ENCODE measurements at regions not wholly inside any gene's neighbourhood (a gene's known extent, or its start where the extent isn't known, plus 50 kb on each side); places are given as distances from the start of the nearest gene placed in this dataset.
"Not testable (repeated sequence)": the region's sequence is repeated elsewhere in the genome, so short reads cannot be mapped to it uniquely, and the experiment has no call there.

GRCh38 chr3:11907667-11908660 is 61.3 kb upstream of the TAMM41 start:
- no peak overlapping the region for H3K9ac ChIP-seq (ENCODE audit: low read length in 5 of 5)
- H3K27me3 ChIP-seq (ENCODE audit: control insufficient read depth in 5 of 5, insufficient read depth in 4 of 5, low read length in 5 of 5): peaks cover 0 to 8% (median 0%) of the 10 kb centered on the region in 5 donors
- H3K4me3 ChIP-seq (ENCODE audit: low read depth in 1 of 5, low read length in 5 of 5): no peak overlapping the region
- no peak overlapping the region for H3K27ac ChIP-seq (ENCODE audit: low read depth, low read length)
- H3K4me1 ChIP-seq (ENCODE audit: control insufficient read depth in 5 of 5, insufficient read depth in 5 of 5, low read length in 5 of 5): peaks cover 0 to 2% (median 0%) of the 10 kb centered on the region in 5 donors
- H3K9me3 ChIP-seq (ENCODE audit: control insufficient read depth in 5 of 5, low read length in 5 of 5): no peaks in the 10 kb centered on the region
- no peaks in the 10 kb centered on the region for H3K36me3 ChIP-seq (ENCODE audit: control insufficient read depth in 5 of 5, insufficient read depth in 5 of 5, low read length in 5 of 5)

DNA sequence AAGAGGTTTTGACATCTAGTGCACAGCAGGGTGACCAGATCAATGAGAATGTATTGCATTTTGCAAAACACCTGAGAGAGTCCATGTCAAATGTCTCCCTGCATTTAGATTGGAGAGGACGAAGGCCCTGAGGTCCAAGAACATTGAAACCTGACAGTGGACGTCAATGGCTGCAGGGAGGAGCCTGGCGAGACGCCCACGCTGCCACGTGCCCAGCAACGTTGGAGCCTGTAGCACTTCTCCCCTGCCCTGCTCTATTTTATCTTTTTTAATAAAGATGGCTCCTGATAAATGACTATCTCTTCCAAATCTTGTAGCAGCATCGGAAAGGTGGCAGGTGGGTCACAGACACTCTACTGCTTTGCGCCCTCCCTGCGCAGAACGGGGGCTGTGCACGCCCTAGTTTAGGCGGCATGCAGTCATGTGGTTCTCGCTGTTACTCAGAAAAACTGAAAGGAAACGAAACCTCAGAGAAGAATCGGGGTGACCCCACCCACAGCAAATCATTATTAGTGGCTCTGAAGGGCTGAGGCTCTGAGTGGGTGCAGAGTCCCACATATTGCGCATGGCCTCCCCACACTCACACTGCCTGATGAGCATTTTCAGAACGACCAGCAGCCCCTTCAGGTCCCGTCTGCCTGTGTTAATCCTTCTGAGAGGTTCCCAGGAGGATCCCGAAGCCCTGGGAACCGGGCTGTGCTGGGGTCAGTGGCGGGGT is 62.5 kb upstream of the TAMM41 start:
- H3K4me1 ChIP-seq (ENCODE audit: control insufficient read depth in 5 of 5, insufficient read depth in 5 of 5, low read length in 5 of 5): no peaks in the 10 kb centered on the region
- H3K9ac ChIP-seq (ENCODE audit: low read length in 5 of 5): no peak overlapping the region
- H3K27ac ChIP-seq (ENCODE audit: low read depth, low read length): no peak overlapping the region

GRCh38 chr3:11909726-11910125 is 63.0 kb upstream of the TAMM41 start:
- H3K4me1 ChIP-seq (ENCODE audit: control insufficient read depth in 5 of 5, insufficient read depth in 5 of 5, low read length in 5 of 5): no peaks in the 10 kb centered on the region
- H3K9ac ChIP-seq (ENCODE audit: low read length in 5 of 5): no peak overlapping the region
- H3K27ac ChIP-seq (ENCODE audit: low read depth, low read length): no peak overlapping the region
- H3K27me3 ChIP-seq (ENCODE audit: control insufficient read depth in 5 of 5, insufficient read depth in 4 of 5, low read length in 5 of 5): peaks cover 0 to 8% (median 0%) of the 10 kb centered on the region in 5 donors
- H3K36me3 ChIP-seq (ENCODE audit: control insufficient read depth in 5 of 5, insufficient read depth in 5 of 5, low read length in 5 of 5): no peaks in the 10 kb centered on the region
- H3K9me3 ChIP-seq (ENCODE audit: control insufficient read depth in 5 of 5, low read length in 5 of 5): no peaks in the 10 kb centered on the region
- H3K4me3 ChIP-seq (ENCODE audit: low read depth in 1 of 5, low read length in 5 of 5): no peak overlapping the region

More for the DNA sequence above, 62.5 kb upstream of the TAMM41 start:
- no peaks in the 10 kb centered on the region for H3K9me3 ChIP-seq (ENCODE audit: control insufficient read depth in 5 of 5, low read length in 5 of 5)
- peaks cover 0 to 8% (median 0%) of the 10 kb centered on the region in 5 donors for H3K27me3 ChIP-seq (ENCODE audit: control insufficient read depth in 5 of 5, insufficient read depth in 4 of 5, low read length in 5 of 5)
- H3K4me3 ChIP-seq (ENCODE audit: low read depth in 1 of 5, low read length in 5 of 5): no peak overlapping the region
- H3K36me3 ChIP-seq (ENCODE audit: control insufficient read depth in 5 of 5, insufficient read depth in 5 of 5, low read length in 5 of 5): no peaks in the 10 kb centered on the region

DNA sequence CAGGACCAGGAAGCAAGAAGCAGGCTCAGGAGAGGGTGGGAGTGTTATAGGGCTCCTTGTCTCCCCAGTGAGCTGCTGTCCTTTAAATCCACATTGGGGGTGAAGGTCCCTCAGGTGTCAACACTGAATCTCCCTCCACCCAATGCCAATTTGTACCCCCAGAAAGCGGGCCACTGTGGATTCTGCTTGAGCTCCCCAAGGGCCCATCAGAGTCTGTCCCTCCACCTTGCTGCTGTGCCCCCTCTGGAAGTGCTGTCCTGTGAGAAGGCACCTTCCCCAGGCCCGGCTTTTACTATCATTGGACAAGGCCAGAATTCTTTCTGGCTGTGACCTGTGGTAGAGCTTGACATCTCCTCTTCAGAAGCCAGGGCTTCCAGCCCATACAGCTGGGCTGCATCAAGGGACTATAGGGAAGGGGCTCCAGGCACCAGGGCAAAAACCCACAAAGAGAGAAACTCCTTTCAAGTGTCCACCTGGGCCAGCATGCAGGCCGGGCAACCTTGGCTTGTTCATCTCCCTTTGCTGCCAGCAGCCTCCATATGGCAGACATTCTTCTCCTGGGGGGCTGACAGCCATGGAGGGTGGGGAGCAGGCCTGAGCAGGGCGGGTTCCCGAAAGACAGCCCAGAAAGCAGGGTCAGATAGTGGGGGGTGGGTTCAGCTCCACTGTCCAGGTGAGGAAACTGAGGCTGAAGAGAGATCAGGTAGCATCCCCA is 63.7 kb upstream of the TAMM41 start:
- H3K9me3 ChIP-seq (ENCODE audit: control insufficient read depth in 5 of 5, low read length in 5 of 5); H3K27ac ChIP-seq (ENCODE audit: low read depth, low read length); H3K4me3 ChIP-seq (ENCODE audit: low read depth in 1 of 5, low read length in 5 of 5); H3K27me3 ChIP-seq (ENCODE audit: control insufficient read depth in 5 of 5, insufficient read depth in 4 of 5, low read length in 5 of 5); H3K36me3 ChIP-seq (ENCODE audit: control insufficient read depth in 5 of 5, insufficient read depth in 5 of 5, low read length in 5 of 5); H3K9ac ChIP-seq (ENCODE audit: low read length in 5 of 5); H3K4me1 ChIP-seq (ENCODE audit: control insufficient read depth in 5 of 5, insufficient read depth in 5 of 5, low read length in 5 of 5): not testable (repeated sequence)

DNA sequence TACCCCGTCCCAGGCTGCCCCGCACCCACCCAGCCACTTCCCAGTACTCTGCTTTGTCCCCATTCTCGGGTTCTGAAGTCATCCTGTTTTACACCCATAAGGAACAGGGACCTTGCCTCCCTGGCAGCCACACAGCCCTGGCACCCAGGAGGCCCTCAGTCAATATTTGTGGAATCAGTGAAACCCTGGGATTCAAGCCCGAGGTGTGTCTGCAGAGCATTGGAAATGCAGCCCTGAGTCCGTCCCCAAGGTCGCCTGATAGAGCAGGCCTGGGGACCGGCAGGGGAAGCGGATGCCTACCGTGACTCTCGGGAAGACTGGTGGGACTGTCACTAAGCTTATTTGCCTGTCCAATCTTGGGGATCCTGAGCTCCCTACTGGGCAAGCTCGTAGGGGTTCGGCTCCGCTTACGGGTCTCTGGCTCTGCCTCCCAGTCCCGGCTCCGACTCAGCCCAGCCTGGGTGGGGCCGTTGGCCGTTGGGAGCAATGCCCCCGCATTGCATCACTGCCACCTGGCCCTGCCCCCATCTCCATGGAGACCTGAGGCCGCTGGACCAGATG is 64.4 kb upstream of the TAMM41 start:
- H3K4me3 ChIP-seq (ENCODE audit: low read depth in 1 of 5, low read length in 5 of 5): no peak overlapping the region
- H3K27me3 ChIP-seq (ENCODE audit: control insufficient read depth in 5 of 5, insufficient read depth in 4 of 5, low read length in 5 of 5): peaks cover 0 to 10% (median 5%) of the 10 kb centered on the region in 5 donors
- H3K36me3 ChIP-seq (ENCODE audit: control insufficient read depth in 5 of 5, insufficient read depth in 5 of 5, low read length in 5 of 5): no peaks in the 10 kb centered on the region
- no peaks in the 10 kb centered on the region for H3K9me3 ChIP-seq (ENCODE audit: control insufficient read depth in 5 of 5, low read length in 5 of 5)
- no peak overlapping the region for H3K9ac ChIP-seq (ENCODE audit: low read length in 5 of 5)
- H3K4me1 ChIP-seq (ENCODE audit: control insufficient read depth in 5 of 5, insufficient read depth in 5 of 5, low read length in 5 of 5): no peaks in the 10 kb centered on the region
- H3K27ac ChIP-seq (ENCODE audit: low read depth, low read length): no peak overlapping the region

DNA sequence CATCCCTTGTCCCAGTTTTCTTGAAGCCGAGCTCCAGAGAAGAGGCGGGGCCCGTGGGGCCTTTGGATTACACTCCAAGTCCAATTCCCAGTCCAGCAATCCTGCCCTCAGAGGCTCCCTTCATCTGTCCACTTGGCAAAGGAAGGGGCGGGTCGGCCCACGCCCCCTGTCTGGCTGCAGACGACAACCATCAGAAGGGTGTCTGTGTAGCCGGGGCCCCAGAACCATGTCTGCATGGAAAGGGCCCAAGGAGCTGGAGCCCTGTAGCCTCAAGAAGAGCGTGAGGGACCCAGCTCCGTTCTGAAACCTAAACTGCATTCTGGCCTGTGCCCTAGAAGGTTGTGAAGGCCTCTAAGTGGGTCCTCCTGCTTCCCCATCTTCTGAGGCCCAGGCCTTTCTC is 65.2 kb upstream of the TAMM41 start:
- not testable (repeated sequence) for H3K36me3 ChIP-seq (ENCODE audit: control insufficient read depth in 5 of 5, insufficient read depth in 5 of 5, low read length in 5 of 5); H3K9ac ChIP-seq (ENCODE audit: low read length in 5 of 5); H3K27ac ChIP-seq (ENCODE audit: low read depth, low read length); H3K4me3 ChIP-seq (ENCODE audit: low read depth in 1 of 5, low read length in 5 of 5); H3K9me3 ChIP-seq (ENCODE audit: control insufficient read depth in 5 of 5, low read length in 5 of 5); H3K4me1 ChIP-seq (ENCODE audit: control insufficient read depth in 5 of 5, insufficient read depth in 5 of 5, low read length in 5 of 5); H3K27me3 ChIP-seq (ENCODE audit: control insufficient read depth in 5 of 5, insufficient read depth in 4 of 5, low read length in 5 of 5)

DNA sequence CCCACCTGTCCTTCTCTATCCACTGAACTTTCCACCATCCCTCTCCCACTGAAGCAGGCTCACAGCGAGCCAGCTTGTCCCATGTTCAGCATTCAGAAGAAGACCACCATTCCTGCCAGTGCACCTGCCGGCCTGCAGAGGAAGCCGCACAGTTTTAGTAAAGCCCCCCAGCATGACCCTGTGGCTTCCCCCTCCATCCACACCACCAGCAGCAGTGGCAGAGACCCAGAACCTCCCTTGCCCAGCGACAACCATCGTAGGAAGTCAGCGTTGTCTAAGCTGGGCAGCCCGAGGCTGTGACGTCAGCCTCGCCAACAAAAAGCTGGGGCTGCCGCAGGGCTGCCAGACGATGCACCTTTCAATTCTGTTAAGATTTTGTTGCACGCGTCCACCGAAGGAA is 66.6 kb upstream of the TAMM41 start:
- Histone ChIP-seq H3K4me1 (ENCODE audit: control insufficient read depth in 5 of 5, insufficient read depth in 5 of 5, low read length in 5 of 5) (no peaks in the 10 kb centered on the region), H3K4me3 (ENCODE audit: low read depth in 1 of 5, low read length in 5 of 5) (no peak overlapping the region), H3K27ac (ENCODE audit: low read depth, low read length) (no peak overlapping the region), H3K27me3 (ENCODE audit: control insufficient read depth in 5 of 5, insufficient read depth in 4 of 5, low read length in 5 of 5) (peaks cover 0 to 8% (median 6%) of the 10 kb centered on the region in 5 donors), H3K9me3 (ENCODE audit: control insufficient read depth in 5 of 5, low read length in 5 of 5) (no peaks in the 10 kb centered on the region), H3K36me3 (ENCODE audit: control insufficient read depth in 5 of 5, insufficient read depth in 5 of 5, low read length in 5 of 5) (no peaks in the 10 kb centered on the region), H3K9ac (ENCODE audit: low read length in 5 of 5) (no peak overlapping the region)

DNA sequence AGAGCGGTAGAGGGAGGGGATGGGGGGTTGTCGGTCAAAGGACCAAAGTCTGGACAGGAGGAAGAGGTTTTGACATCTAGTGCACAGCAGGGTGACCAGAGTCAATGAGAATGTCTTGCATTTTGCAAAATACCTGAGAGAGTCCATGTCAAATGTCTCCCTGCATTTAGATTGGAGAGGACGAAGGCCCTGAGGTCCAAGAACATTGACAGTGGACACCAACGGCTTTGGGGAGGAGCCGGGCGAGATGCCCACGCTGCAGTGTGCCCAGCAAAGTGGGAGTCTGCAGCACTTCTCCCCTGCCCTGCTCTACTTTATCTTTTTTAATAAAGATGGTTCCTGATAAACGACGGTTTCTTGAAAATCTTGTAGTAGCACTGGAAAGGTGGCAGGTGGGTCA is 67.4 kb upstream of the TAMM41 start:
- peaks cover 0 to 8% (median 6%) of the 10 kb centered on the region in 5 donors for H3K27me3 ChIP-seq (ENCODE audit: control insufficient read depth in 5 of 5, insufficient read depth in 4 of 5, low read length in 5 of 5)
- H3K4me3 ChIP-seq (ENCODE audit: low read depth in 1 of 5, low read length in 5 of 5): no peak overlapping the region
- H3K4me1 ChIP-seq (ENCODE audit: control insufficient read depth in 5 of 5, insufficient read depth in 5 of 5, low read length in 5 of 5): no peaks in the 10 kb centered on the region
- H3K27ac ChIP-seq (ENCODE audit: low read depth, low read length): no peak overlapping the region
- H3K9ac ChIP-seq (ENCODE audit: low read length in 5 of 5): no peak overlapping the region
- H3K9me3 ChIP-seq (ENCODE audit: control insufficient read depth in 5 of 5, low read length in 5 of 5): no peaks in the 10 kb centered on the region
- no peaks in the 10 kb centered on the region for H3K36me3 ChIP-seq (ENCODE audit: control insufficient read depth in 5 of 5, insufficient read depth in 5 of 5, low read length in 5 of 5)

DNA sequence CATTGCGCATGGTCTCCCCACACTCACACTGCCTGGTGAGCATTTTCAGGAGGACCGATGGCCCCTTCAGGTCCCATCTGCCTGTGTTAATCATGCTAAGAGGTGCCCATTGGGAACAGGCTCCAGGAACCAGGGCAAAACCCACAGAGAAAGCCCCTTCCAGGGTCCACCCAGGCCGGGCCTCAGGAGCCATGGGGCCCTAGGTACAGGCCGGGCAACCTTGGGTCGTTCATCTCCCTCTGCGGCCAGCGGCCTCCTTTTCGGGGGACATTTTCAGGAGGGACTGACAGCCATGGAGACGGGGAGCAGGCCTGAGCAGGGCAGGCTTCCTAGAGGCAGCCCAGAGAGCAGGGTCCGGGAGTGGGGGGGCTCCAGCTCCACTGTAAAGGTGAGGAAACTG is 68.0 kb upstream of the TAMM41 start:
- H3K4me1 ChIP-seq (ENCODE audit: control insufficient read depth in 5 of 5, insufficient read depth in 5 of 5, low read length in 5 of 5): no peaks in the 10 kb centered on the region
- peaks cover 0 to 6% (median 6%) of the 10 kb centered on the region in 5 donors for H3K27me3 ChIP-seq (ENCODE audit: control insufficient read depth in 5 of 5, insufficient read depth in 4 of 5, low read length in 5 of 5)
- H3K27ac ChIP-seq (ENCODE audit: low read depth, low read length): no peak overlapping the region
- H3K36me3 ChIP-seq (ENCODE audit: control insufficient read depth in 5 of 5, insufficient read depth in 5 of 5, low read length in 5 of 5): no peaks in the 10 kb centered on the region
- no peak overlapping the region for H3K4me3 ChIP-seq (ENCODE audit: low read depth in 1 of 5, low read length in 5 of 5)
- H3K9me3 ChIP-seq (ENCODE audit: control insufficient read depth in 5 of 5, low read length in 5 of 5): no peaks in the 10 kb centered on the region
- H3K9ac ChIP-seq (ENCODE audit: low read length in 5 of 5): no peak overlapping the region

All from subcutaneous abdominal adipose tissue (tissue), 5 donors.